ENCODE measurements at regions not wholly inside any gene's neighbourhood (a gene's known extent, or its start where the extent isn't known, plus 50 kb on each side); places are given as distances from the start of the nearest gene placed in this dataset.

DNA sequence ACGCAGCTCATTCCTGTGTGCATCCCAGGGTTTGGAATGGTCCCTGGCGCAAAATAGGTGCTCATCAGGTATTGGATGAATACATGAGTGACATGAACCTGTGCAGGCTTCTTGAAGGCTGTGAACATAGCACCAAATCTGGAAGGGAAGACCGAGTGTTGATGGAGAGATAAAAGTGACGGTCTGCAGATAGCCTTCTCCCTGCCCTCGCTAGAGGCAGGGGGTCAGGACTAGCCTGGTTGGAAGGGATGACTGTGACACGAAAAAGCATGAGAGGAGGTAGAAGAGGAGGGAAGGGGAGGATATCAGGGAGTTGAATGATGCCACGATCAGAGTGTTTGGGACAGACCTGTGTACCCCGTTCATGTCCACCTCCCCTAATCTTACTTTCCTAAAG is 267.1 kb downstream of the XXYLT1 start:
- no peaks in the 10 kb centered on the region for H4K20me1 ChIP-seq (ENCODE audit: insufficient read depth)
- H3K9me3 ChIP-seq (ENCODE audit: low read length), result no peaks in the 10 kb centered on the region
- no peaks in the 10 kb centered on the region for H3K27me3 ChIP-seq (ENCODE audit: insufficient read depth, low read depth, low read length)
- no peak overlapping the region for H3K9ac ChIP-seq (ENCODE audit: low read length)
- H2AFZ ChIP-seq (ENCODE audit: low read depth, low read length), result no peak overlapping the region
- no peak overlapping the region for H3K4me2 ChIP-seq (ENCODE audit: low read length)
- H3K79me2 ChIP-seq (replicated peaks; ENCODE audit: insufficient read depth, low read length), result no peaks in the 10 kb centered on the region
- no peaks in the 10 kb centered on the region for H3F3A ChIP-seq (ENCODE audit: insufficient read depth, low read length, poor library complexity, severe bottlenecking)
- no peaks in the 10 kb centered on the region for H3K9me2 ChIP-seq (ENCODE audit: insufficient read depth, low read length)
- no peaks in the 10 kb centered on the region for H3K36me3 ChIP-seq (ENCODE audit: insufficient read depth, low read length)
- no peak overlapping the region for H3K27ac ChIP-seq (ENCODE audit: low read length)
- TF ChIP-seq, protein P1, sequence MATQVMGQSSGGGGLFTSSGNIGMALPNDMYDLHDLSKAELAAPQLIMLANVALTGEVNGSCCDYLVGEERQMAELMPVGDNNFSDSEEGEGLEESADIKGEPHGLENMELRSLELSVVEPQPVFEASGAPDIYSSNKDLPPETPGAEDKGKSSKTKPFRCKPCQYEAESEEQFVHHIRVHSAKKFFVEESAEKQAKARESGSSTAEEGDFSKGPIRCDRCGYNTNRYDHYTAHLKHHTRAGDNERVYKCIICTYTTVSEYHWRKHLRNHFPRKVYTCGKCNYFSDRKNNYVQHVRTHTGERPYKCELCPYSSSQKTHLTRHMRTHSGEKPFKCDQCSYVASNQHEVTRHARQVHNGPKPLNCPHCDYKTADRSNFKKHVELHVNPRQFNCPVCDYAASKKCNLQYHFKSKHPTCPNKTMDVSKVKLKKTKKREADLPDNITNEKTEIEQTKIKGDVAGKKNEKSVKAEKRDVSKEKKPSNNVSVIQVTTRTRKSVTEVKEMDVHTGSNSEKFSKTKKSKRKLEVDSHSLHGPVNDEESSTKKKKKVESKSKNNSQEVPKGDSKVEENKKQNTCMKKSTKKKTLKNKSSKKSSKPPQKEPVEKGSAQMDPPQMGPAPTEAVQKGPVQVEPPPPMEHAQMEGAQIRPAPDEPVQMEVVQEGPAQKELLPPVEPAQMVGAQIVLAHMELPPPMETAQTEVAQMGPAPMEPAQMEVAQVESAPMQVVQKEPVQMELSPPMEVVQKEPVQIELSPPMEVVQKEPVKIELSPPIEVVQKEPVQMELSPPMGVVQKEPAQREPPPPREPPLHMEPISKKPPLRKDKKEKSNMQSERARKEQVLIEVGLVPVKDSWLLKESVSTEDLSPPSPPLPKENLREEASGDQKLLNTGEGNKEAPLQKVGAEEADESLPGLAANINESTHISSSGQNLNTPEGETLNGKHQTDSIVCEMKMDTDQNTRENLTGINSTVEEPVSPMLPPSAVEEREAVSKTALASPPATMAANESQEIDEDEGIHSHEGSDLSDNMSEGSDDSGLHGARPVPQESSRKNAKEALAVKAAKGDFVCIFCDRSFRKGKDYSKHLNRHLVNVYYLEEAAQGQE (IDR thresholded peaks at IDR 0.05; ENCODE audit: borderline replicate concordance), result no peak
- TF ChIP-seq RAD21 (conservative IDR thresholded peaks at IDR 0.05) (no peak), POLR2AphosphoS5 (IDR thresholded peaks at IDR 0.05) (no peak), EZH2 (IDR thresholded peaks at IDR 0.05; ENCODE audit: borderline replicate concordance, insufficient read depth, low read length, poor library complexity, severe bottlenecking) (no peak), MXI1 (conservative IDR thresholded peaks at IDR 0.05; ENCODE audit: poor library complexity, severe bottlenecking) (no peak), SMC3 (conservative IDR thresholded peaks at IDR 0.05; ENCODE audit: poor library complexity) (no peak), TAF1 (IDR thresholded peaks at IDR 0.05; ENCODE audit: low read depth) (no peak), EP300 (conservative IDR thresholded peaks at IDR 0.05; ENCODE audit: poor library complexity, severe bottlenecking) (no peak)
- TF ChIP-seq, protein P2, sequence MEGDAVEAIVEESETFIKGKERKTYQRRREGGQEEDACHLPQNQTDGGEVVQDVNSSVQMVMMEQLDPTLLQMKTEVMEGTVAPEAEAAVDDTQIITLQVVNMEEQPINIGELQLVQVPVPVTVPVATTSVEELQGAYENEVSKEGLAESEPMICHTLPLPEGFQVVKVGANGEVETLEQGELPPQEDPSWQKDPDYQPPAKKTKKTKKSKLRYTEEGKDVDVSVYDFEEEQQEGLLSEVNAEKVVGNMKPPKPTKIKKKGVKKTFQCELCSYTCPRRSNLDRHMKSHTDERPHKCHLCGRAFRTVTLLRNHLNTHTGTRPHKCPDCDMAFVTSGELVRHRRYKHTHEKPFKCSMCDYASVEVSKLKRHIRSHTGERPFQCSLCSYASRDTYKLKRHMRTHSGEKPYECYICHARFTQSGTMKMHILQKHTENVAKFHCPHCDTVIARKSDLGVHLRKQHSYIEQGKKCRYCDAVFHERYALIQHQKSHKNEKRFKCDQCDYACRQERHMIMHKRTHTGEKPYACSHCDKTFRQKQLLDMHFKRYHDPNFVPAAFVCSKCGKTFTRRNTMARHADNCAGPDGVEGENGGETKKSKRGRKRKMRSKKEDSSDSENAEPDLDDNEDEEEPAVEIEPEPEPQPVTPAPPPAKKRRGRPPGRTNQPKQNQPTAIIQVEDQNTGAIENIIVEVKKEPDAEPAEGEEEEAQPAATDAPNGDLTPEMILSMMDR (IDR thresholded peaks at IDR 0.05; ENCODE audit: poor library complexity, severe bottlenecking), result no peak
- H3K4me3 ChIP-seq (ENCODE audit: low read length), result no peak overlapping the region

DNA sequence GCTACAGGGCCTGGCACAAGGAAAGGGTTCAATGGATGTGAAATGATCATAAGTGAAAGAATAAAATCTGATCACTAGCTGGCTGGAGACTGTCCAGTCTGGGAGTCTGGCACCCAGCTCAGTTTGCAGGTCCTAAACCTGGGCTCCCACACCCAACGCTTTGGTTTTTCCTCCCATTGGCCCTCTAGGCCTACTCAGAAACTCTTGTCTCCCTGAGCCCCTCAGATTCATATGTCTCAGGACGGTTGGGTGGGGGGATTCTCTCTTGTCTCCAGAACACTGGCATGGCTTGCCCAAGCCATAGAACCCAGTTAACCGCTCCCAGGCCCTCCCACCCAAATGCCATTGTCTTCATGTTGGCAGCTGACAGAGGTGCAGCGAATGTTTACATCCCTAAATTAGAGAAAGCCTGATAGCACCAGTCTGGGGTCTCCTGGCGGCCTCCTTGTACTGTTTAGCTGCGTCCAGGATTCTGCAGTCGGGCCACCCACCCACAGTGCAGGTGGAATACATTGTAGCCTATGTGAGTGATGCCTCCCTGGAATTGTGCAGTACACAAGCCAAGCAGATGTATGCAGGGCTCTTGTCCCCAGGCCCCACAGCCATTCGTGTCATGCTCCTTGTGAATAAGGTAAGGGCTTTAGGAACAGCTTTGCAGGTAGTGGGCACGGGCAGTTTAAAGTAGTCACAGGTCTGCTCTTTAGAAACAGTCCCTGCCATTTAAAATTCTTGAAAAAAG is 266.3 kb downstream of the XXYLT1 start:
- Histone ChIP-seq H2AFZ (ENCODE audit: low read depth, low read length) (no peak overlapping the region), H3K9me3 (ENCODE audit: low read length) (no peaks in the 10 kb centered on the region), H3K9ac (ENCODE audit: low read length) (no peak overlapping the region), H3K4me2 (ENCODE audit: low read length) (no peak overlapping the region), H4K20me1 (ENCODE audit: insufficient read depth) (no peaks in the 10 kb centered on the region), H3K4me3 (ENCODE audit: low read length) (no peak overlapping the region), H3K36me3 (ENCODE audit: insufficient read depth, low read length) (no peaks in the 10 kb centered on the region), H3K27me3 (ENCODE audit: insufficient read depth, low read depth, low read length) (no peaks in the 10 kb centered on the region), H3F3A (ENCODE audit: insufficient read depth, low read length, poor library complexity, severe bottlenecking) (no peaks in the 10 kb centered on the region), H3K79me2 (replicated peaks; ENCODE audit: insufficient read depth, low read length) (no peaks in the 10 kb centered on the region), H3K27ac (ENCODE audit: low read length) (no peak overlapping the region), H3K9me2 (ENCODE audit: insufficient read depth, low read length) (no peaks in the 10 kb centered on the region)
- TF ChIP-seq SMC3 (conservative IDR thresholded peaks at IDR 0.05; ENCODE audit: poor library complexity), result no peak
- no peak for TF ChIP-seq EZH2 (IDR thresholded peaks at IDR 0.05; ENCODE audit: borderline replicate concordance, insufficient read depth, low read length, poor library complexity, severe bottlenecking)
- TF ChIP-seq, protein P1 (IDR thresholded peaks at IDR 0.05; ENCODE audit: borderline replicate concordance), result no peak
- TF ChIP-seq MXI1 (conservative IDR thresholded peaks at IDR 0.05; ENCODE audit: poor library complexity, severe bottlenecking), result no peak
- no peak for TF ChIP-seq TAF1 (IDR thresholded peaks at IDR 0.05; ENCODE audit: low read depth)
- no peak for TF ChIP-seq POLR2AphosphoS5 (IDR thresholded peaks at IDR 0.05)
- TF ChIP-seq EP300 (conservative IDR thresholded peaks at IDR 0.05; ENCODE audit: poor library complexity, severe bottlenecking), result no peak
- TF ChIP-seq RAD21 (conservative IDR thresholded peaks at IDR 0.05), result no peak
- TF ChIP-seq, protein P2 (IDR thresholded peaks at IDR 0.05; ENCODE audit: poor library complexity, severe bottlenecking), result no peak
